Fibroblast of villous mesenchyme (primary cell): ENCODE measurements at regions not wholly inside any gene's neighbourhood (a gene's known extent, or its start where the extent isn't known, plus 50 kb on each side); places are given as distances from the start of the nearest gene placed in this dataset.

Source experiments
- DNase-seq: peaks from one replicate; pipeline ENCODE4 v3.0.0-alpha.2; 2010; ENCODE audit warnings: low read depth
- H3K4me3 ChIP-seq: 2 replicates; pipeline ENCODE4 v1.5.1; 2011; ENCODE audit warnings: low read depth, mild to moderate bottlenecking, low read length
- CTCF ChIP-seq: IDR thresholded peaks from 2 replicates; pipeline ENCODE4 v1.5.1; 2012; ENCODE audit warnings: low read depth, mild to moderate bottlenecking, low read length; ENCODE audit not compliant: insufficient read depth

- H3K4me3 ChIP-seq, result no peak overlapping the region
- no peak for DNase-seq
- no peak for TF ChIP-seq CTCF
These were observed 547.3 kb upstream of the MIR17HG start for GRCh38 chr13:90800082-90800746.

GRCh38 chr13:90801621-90802020 is 545.9 kb upstream of the MIR17HG start:
- H3K4me3 ChIP-seq, result no peak overlapping the region
- no peak for TF ChIP-seq CTCF
- DNase-seq, result no peak

- no peak for TF ChIP-seq CTCF
- H3K4me3 ChIP-seq, result no peak overlapping the region
- DNase-seq, result no peak
These were observed 544.3 kb upstream of the MIR17HG start for GRCh38 chr13:90803210-90803609.

GRCh38 chr13:90806016-90806615 is 541.4 kb upstream of the MIR17HG start:
- no peak for TF ChIP-seq CTCF
- no peak overlapping the region for H3K4me3 ChIP-seq
- no peak for DNase-seq

GRCh38 chr13:90806892-90807291 is 540.6 kb upstream of the MIR17HG start:
- no peak overlapping the region for H3K4me3 ChIP-seq
- no peak for DNase-seq
- TF ChIP-seq CTCF, result no peak

- no peak overlapping the region for H3K4me3 ChIP-seq
- no peak for DNase-seq
These were observed 538.6 kb upstream of the MIR17HG start for GRCh38 chr13:90808838-90809237.

More at GRCh38 chr13:90808838-90809237, 538.6 kb upstream of the MIR17HG start:
- TF ChIP-seq CTCF, result no peak
